ENCODE measurements at regions not wholly inside any gene's neighbourhood (a gene's known extent, or its start where the extent isn't known, plus 50 kb on each side); places are given as distances from the start of the nearest gene placed in this dataset.

DNA sequence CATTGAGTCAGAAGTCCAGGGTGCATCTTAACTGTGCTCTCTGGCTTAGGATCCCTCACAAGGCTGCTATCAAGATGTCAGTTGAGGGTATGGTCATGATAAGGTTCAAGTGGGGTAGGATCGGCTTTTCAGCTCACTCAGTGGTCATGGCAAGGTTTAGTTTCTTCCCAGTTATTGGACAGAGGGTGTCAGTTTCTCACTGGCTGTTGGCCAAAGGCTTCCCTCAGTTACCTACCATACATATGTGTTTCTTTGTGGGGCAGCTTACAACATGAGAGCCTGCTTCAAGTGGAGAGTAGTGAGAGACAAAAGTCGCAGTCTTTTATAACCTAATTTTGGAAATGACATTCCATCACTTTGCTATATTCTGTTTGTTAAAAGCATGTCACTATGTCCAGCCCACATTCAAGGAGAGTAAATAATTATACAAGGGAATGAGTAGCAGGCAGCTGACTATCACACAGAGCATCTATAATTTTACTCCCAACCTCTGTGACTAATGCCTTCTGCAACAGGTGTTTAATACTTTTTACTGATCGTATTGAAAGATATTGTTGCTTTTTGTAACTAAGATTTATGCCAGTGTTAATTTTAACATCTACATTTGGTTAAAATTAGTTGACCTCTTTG is 572.8 kb upstream of the FBXO33 start:
- no peak for DNase-seq (ENCODE audit: low read depth in 2 of 2)

DNA sequence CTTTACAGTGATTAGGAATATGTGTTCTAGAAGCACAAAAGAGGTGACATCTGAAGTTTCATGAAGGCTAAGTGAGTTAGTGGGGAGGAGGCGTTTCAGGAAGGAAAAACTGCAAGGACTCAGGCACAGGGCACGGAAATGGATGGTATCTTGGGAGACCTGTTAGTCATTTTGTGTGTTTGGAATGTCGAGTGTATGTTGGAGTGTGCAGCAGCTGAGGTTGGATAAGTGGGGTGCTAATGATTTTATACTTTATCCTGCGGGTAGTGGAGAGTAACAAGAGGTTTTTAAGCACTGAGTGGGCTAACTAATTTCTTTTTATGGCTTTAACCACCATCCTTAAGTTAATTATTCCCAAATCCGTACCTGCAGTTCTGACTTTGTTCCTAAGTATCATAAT is 571.5 kb upstream of the FBXO33 start:
- no peak for DNase-seq (ENCODE audit: low read depth in 2 of 2)

DNA sequence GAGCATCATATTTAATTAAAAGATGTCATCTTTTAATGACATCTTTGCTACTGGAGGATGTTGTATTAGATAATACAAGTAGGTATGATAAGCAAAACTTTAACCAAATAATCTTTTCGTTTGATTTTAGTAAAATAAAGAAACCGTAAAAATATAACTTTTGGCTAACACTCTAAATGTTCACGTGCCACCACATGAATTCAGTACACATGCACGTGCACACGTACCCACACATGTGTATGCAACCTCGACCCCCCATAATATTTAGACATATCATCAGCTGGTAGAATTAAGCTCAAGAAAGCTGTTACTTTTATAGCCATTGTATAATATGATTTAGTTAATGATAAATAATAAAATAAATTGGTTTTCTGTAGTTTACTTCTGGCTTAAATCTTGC is 566.6 kb upstream of the FBXO33 start:
- no peak for DNase-seq (ENCODE audit: low read depth in 2 of 2)

DNA sequence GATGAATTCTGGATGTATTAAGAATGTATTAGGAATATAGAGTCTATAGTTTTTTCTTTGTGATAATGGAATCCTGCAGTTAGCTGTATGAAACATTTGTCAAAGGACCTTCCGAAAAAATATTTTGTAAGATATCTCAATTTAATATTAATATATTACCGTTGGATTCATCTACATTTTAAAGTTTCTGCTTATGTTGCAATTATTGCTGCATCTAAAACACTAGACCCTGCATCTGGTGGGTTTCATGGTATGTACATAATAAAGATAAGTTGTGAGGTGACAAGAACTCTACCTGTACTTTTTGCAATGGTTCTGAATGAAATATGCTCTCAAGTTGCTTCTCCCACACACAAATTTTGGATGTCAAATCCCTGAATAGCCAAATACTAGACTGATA is 565.9 kb upstream of the FBXO33 start:
- no peak for DNase-seq (ENCODE audit: low read depth in 2 of 2)

DNA sequence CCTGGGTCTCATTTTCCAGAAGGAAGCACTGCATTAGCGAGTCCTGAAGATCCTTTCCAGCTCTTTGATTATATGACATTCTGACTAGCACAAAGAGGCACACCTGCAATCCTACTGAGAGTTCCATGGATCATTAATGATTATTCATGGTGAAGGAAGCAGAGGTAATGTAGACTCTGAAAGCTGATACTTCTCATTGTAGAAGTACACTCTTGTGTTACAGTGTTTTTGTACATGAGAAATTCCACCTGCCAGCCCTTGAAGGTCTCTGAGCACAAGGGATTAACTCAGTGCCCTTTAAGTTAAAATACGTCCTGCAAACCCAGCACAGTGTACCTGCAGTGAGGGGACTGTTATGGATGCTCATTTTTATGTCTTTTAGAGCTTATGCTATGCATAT is 558.8 kb upstream of the FBXO33 start:
- DNase-seq (ENCODE audit: low read depth in 2 of 2) = no peak

DNA sequence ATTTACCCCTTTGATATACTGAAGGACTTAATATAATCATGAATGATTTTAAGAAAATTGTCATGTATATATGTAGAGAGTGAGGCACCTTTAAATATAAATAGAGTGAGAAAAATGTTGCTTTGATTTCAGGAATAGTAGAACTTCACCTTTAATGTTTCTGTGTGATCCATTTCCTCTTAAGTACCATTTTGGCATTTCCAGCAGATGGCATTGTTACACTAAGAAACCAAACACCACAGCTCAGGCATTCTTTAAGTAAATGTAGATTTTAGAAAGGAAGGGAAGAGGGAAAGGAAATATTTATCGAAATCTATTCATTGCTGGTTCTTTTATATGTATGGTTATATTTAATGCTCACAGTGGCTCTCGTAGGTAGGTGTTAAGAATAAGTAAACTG is 556.7 kb upstream of the FBXO33 start:
- no peak for DNase-seq (ENCODE audit: low read depth in 2 of 2)

DNA sequence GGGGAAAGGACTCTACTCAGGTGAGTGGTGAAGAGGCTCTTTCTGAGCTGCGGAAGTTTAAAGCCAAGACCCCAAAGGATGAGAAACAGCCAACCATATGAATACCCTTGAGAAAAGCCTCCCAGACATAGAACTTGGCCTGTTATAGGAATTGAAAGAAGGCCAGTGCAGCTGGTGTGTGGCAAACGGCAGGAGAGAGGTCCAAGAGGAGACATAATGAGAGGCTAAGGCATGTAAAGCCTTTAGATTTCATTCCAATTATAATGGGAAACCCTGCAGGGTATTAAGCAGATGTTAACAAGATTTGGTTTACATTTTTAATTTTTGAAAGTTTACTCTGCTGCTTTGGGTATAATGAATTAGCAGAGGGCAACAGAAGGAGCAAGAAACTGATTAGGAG is 552.1 kb upstream of the FBXO33 start:
- no peak for DNase-seq (ENCODE audit: low read depth in 2 of 2)

DNA sequence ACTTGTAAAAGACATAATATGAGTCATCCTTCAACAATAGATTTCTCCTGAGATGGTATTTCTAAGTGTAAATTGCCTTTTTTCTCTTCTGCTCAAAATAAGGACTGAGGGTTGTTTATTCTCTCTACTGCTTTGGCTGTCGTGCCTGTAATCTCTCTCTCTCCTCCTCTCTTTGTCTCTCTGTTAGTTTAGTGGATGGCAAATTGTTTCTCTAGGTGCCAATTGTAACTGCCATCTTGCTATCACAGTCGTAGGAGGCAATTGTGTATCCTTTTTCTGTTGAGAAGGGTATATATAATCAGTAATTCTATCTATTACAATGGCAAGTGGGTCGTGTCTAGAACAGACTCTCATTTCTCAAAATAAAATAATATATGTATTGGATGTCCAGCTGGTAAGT is 545.0 kb upstream of the FBXO33 start:
- no peak for DNase-seq (ENCODE audit: low read depth in 2 of 2)

DNA sequence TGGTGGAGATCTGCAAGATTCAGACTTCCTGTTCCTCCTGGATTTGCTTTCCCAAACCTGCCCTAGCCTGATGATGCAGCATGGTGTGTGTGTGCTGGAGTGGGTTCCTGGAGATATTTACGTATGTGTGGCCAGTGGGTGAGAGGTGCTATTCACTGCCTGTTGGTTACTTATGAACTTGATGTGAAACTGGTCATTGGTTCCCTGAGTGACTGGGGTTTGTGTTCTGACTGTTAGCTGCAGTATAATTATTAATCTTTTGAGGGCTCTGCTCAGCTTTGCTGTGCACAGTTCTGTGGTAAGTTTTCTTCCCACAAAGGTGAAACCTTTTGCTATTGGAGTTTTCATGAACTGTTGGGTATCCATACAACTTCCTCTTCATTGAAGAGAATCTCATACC is 541.8 kb upstream of the FBXO33 start:
- no peak for DNase-seq (ENCODE audit: low read depth in 2 of 2)

DNA sequence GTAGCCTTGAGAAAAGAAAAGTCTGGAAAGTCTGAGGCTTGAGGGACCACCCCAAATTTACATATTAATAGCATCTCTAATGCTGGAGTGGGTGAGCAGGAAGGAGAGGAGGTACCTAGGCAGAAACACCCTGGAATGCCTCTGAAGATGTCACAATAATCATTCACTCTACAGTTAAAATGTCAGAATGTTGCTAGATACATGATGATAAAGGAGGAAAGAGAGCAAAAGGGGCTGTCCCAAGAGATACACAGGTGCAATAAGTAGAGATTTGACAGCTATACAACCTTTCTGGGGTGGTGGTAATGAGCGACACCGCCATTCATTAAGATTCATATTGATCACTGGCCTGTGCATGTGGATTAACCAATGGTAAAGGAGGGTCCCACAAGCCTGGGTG is 540.5 kb upstream of the FBXO33 start:
- no peak for DNase-seq (ENCODE audit: low read depth in 2 of 2)

DNA sequence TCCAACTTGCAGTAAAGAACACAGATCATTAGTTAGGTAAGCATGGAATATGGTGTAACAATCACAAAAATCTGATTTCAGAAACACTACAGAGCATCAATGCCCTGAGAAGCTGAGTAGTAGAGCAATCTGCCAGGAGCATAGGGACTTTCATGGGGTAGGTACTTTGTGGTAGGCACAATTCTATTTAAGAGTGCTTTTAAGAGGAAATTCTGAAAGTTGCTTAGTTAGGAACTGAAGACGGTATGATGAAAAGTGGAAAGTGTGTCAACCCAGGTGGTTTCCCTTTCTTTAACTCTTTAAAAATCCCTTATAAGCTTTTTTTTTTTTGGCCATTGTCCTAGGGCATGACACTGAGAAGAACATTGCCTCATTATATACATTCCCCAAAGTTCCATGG is 535.7 kb upstream of the FBXO33 start:
- no peak for DNase-seq (ENCODE audit: low read depth in 2 of 2)

DNA sequence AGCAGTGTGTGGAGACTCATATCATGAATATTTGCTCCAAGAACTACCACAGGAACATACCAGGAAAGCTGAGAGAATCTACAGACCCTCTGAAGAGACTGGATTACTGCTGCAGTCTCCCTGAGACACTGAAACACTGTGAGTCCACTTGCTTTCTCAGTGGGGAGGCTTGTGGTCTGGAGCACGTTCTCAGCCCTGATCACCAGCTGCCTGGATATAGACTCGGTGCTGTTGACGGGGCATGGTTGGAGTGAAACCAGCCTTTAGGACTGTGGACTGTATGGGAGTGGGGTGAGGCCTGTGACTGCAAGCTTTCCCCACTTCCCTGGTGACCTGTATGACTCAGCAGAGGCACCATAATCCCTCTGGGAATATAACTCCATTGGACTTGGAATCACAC is 525.8 kb upstream of the FBXO33 start:
- no peak for DNase-seq (ENCODE audit: low read depth in 2 of 2)

DNA sequence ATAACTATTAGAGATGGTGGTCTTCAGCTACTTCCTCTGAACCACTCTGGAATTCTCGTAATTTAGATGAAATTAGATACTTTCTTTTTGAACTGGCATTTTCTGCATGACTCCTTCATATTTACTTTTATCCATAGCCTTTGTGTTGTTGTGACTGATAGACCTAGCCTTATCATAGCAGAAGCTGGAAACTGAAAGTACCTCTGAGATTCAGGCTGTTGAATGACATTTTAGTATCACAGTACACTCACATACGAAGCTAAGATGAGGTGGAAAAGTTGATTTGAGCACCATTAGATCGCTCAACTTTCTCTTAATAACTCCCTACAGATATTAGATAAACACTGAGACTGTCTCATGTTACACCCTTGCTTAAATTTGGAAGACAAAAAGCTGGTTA is 525.1 kb upstream of the FBXO33 start:
- no peak for DNase-seq (ENCODE audit: low read depth in 2 of 2)

DNA sequence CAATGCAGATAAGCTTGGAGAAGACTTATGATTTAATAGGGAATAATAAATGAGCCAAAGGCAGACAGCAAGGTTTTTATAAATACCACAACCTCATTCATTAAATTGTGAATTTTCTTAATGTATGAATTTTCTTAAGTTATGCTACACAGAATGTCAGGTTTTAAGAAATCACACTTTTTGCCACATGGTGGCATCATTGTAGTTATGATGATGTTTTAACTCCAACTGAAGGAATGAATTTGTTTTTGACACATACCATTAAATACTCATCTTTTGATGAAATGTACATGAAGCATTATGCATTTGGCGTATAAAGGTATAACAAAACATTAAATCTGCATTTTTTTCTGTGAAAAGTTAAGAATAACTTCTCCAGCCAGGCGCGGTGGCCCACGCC is 524.1 kb upstream of the FBXO33 start:
- no peak for DNase-seq (ENCODE audit: low read depth in 2 of 2)

DNA sequence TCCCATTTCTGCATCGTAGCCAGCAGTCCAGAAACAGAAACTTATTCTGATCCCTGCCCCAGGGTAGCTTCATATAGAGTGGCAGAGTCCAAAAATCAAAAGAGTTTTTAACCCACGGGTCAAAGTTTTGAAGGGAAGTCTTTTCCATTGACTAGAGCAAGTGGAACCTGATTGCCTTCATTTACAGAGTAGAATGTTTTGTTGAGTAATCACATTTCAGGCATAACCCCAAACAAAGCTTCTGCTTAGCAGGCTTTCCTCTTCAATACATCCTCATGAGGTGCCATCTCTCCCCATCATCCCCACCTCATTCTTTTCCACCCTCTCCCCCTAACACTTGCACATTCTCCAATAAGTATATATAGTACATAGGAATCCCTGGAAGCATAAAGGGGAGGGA is 516.0 kb upstream of the FBXO33 start:
- DNase-seq (ENCODE audit: low read depth in 2 of 2) = no peak

DNA sequence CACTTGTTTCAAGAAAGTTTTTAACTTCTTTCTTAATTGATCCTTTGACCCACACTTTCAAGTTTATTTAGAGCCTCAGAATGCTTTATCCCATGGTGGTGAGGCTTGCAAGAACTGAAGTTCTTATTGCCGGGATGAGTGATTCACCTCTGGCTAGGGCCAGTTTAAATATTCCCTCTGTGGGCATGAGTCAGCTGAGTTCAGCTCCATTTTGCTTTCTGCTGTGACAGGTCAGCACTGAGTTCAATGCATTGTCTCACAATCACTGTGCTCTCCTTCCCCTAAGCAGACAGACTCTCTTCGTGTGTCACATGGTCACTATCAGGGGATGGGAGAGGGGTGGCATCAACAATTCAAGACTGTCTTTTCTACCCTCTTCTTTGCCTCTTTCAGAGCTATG is 514.6 kb upstream of the FBXO33 start:
- no peak for DNase-seq (ENCODE audit: low read depth in 2 of 2)

DNA sequence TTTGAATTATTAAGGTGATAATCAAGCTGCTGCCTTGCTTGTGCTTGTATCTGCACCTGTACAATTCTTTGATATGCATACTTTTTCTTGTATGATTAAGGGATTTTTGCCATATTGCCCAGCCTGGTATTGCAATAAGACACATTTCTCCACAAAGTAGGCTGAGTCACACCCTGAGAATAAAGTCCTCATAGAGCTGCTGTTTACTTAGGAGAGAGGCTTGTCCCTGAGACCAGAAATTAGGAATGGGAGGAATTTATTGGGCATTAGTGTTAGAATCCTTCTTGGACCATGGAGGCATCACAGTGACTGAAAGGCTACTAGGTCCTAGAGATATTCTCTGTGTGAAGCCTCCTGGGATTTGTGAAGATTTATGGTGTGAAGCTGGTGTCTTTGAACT is 506.8 kb upstream of the FBXO33 start:
- DNase-seq (ENCODE audit: low read depth in 2 of 2) = no peak

DNA sequence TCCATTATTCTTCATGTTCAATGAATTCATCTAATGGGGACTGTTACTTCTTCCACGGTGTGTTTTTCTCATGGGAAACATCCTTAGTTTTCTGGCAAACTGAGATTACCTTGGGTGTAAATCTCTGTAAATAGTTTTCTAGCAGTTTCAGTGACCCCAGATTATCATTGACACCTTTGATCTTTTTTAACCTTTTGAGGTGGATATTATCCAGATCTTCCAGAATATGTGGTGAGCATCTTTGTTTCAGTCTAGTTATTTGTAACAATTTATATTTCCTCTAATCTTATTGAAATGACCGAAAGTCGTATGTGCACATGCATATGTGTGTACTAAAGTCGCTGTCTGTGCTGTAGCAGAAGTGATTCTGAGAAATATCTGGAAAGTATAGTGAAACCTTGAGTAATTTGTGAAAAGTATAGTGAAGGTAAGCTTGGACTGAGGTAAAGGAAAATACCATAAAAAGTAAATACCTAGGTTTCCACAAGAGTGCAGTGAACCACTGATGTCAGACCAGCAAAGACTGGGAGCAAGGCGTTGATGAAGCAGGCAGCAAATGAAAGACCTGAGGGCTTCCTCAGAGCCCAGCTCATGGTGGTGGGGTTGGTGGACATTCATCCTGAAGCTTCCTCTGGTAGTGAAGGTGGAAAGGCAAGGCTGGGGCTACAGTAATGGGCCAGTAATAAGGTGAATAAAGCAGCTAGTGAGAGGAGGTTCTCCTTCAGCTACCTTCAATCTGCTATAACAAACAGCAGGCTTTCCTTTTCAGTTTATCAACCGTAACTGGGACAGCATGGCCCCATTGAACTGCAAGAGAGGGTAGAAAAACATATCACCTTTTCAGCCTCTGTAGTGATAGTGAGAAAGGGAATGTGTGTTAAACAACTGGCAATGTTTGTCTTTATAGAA is 480.2 kb upstream of the FBXO33 start:
- DNase-seq (ENCODE audit: low read depth in 2 of 2) = no peak

DNA sequence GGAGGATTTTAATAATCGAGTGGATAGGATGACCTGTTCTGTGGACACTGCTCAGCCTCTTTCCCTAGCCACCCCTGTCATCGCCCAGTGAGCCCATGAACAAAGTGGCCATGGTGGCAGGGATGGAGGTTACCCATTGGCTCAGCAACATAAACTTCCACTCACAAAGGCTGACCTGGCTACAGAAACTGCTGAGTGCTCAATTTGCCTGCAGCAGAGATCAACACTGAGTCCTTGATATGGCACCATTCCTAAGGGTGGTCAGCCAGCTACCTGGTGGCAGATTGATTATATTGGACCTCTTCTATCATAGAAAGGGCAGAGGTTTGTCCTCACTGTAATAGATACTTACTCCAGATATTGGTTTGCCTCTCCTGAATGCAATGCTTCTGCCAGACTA is 465.4 kb upstream of the FBXO33 start:
- no peak for DNase-seq (ENCODE audit: low read depth in 2 of 2)

DNA sequence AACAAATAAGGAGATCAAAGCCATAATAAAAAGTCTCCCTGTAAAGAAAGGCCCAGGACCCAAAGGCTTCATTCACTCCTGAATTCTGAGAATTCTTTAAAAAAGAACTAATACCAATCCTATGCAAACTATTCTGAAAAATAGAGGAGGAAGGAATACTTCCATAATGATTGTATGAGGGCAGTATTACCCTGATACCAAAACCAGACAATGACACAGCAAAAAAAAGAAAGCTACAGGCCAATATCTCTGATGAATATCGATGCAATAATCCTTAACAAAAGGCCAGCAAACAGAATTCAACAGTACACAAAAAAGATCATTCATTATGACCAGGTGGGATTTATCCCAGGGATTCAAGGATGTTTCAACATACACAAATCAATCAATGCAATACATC is 457.8 kb upstream of the FBXO33 start:
- DNase-seq (ENCODE audit: low read depth in 2 of 2) = no peak

DNA sequence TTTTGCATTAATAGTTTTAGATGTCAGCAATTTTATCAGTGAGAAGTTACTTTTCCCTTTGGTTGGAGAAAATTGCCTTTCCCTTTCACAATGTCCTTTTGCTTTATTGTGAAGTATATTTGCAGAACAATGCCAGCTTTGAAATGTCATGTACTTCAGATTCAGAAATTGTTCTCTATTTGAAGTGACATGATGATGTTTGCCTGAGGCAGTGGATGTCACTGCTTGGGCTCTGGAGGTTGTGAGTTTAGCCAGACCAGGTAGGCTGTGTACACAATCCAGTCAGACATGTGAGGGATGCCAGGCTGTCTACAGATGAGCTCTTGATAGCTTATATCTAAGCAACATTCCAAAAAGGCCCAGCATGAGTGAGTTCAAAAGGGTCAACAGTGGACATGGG is 451.9 kb upstream of the FBXO33 start:
- DNase-seq (ENCODE audit: low read depth in 2 of 2) = no peak

DNA sequence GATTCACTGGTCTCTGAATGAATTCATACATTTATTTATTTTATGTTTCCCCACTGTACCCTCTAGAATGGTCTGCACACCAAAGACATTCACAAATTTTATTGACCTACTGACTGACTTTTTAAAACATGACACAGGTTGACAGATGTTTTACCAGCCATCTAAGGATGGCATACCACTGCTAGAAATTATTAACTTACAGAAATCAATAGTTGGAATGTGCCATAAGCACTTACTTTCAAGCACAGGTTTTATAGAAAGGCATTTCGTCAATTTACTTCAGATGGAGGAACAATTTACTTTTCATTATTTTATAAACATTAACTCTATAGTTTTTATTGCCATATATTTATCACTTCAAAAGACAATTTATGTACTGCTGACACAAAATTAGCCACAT is 448.7 kb upstream of the FBXO33 start:
- DNase-seq (ENCODE audit: low read depth in 2 of 2) = no peak

DNA sequence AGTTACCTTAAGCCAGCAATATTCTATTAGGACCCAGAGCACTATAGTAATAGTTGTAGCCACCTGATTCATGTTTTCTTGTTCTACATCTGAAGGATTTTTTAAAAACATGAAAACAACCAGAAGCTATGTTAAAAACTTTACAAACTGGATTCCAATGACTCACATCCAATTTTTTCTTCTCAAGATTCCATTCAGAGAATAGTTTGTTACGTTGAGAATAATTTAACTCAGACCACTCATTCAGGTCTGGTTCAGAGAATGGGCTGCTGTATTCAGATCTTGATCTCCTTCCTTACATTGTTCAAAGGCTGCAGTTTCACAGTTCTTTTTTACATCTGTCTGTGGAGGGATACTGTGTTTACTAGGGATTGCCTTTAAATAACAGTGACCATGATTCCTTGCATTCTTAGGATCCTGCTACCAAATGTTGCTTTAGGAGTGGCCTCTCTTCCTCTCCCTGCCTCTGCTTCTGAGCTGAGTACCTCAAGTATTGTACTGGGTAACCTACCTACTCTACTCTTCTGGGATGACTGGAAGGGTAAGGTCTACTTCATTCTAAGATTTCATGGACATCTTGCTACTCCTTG is 448.0 kb upstream of the FBXO33 start:
- DNase-seq (ENCODE audit: low read depth in 2 of 2) = no peak
